ENCODE measurements at regions not wholly inside any gene's neighbourhood (a gene's known extent, or its start where the extent isn't known, plus 50 kb on each side); places are given as distances from the start of the nearest gene placed in this dataset.

DNA sequence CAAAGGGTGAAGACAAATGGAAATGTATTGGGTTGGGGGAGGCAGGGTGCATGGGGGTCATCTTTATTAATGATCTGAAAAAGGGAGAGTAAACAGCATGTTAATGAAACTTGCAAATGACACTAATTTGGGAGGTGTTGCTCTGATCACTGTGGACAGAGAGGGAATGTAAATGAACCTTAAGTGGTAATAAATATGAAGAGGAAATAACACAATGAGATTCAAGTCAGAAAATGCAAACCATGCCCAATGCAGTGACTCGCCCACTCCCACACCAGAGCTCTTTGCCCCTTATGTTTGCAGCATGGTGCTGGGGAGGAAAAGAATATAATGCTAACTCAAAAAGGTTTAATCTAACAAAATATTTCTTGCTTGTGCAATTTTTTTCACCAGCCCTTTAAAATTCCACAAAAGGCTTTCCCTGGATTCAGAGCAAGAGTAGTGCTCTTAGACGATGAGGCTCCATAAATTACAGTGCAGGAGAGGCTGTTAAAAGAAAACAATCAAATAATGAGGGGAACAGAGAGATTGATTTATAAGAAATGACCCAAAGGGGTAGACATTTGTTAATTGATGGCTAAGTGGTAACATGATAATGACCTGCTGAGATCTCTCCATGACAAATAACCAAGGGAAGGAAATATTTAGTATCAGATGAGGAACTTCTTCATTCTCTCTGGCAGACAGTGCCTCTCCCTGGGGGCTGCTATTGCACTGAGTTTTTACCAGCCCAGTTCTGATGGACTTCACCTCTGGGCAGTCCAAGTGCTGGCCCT lies 210.0 kb upstream of the PPP2R3A start:
- no peak for DNase-seq

DNA sequence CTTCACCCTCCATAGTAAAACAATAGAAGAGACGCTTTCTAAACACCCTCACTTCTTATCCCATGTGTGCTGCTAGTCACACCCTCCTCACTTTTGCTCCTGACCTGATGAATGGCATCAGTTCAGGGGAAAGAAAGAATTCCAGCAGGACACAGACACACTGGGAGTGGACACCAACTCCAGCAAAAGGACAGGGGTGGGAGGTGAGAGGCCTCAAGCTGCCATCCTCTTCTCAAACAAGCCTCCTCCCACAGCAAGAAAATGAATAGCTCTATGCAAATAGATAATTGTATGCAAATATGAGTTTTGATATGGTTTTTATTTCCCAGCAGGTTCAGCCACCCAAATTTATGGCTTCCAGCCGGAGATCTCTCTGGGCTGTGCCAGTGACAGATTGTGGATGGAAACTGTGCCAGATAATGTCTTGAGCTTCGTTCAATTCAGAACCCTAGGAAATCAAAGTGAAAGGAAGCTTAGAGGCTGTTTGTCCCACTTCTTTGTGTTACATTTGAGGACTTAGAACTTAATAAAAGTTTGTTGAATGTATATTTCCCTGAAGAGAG lies 209.3 kb upstream of the PPP2R3A start:
- DNase-seq = no peak

DNA sequence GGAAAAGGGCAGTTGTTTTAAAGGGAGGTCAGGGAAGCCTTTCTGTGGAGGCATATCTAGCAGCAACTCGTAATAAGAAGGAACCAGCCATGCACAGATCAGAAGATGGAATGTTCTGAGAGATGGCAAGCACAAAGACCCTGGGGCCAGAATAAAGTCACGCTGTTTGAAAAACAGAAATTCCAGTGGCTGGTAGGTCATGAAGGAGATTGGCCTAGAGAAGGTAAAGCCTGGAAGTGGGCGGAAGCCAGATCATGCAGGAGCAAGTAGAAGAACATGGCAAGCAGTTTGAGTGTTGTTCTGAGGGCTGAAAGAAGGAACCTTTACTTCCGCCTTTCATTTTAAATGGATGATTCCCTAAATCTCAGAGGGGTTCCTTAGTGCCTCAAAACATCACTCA lies 208.1 kb upstream of the PPP2R3A start:
- DNase-seq = no peak

DNA sequence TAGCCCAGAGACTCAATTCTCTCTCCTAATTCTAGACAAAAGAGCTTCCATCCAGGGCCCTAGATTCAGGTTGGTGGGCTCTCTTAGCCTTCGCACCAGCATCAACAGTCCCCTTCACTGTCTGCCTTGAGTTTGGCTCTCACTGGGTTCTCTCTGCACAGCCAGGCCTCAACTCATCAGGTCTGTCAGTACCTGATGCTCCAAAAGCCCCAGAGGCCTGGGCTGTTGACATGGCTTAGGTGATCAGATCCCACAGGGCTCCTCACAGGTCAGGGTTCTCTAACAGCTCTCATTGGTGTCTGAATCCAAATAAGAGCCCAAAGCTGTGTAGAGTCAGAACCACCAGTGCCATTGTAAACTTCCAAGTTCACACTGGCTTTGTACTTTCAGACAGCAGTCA lies 206.6 kb upstream of the PPP2R3A start:
- DNase-seq = no peak

DNA sequence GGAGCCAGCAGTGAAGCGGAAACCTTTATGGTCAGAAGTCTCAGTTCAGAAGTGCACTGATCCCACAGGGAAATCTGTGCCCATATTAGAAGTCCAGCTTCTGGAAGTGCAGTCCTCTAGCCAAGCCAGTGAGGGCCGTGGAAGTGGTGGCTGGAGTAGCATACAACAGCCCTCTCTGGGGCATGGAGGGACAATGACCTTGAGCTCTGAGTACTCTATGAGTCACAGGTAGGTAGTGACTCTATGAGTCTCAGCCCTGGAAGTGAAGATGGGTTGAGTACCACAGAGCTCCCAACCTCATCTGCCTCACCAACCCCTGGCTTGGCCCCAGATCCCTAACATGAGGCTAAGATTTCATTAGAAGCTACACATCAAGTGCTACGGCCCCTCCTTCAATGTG lies 205.9 kb upstream of the PPP2R3A start:
- no peak for DNase-seq

DNA sequence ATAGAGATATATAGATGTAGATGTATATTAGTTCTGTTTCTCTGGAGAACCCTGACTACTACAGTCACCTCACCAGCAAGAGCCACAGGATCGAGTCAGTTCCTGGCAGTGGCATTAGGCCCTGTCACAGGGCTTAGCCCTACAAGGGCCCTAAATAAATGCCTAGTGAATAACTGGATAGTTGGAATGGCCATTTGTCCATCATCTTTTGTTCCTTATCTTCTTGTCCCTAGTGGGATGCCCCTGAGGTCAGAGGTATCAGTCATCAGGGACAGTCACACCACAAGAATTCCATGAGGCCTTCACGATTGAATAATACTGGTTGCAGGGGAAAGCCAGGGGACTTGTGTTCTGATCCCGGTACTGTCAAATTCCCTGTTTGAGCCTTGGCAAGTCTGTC lies 204.9 kb upstream of the PPP2R3A start:
- no peak for DNase-seq

DNA sequence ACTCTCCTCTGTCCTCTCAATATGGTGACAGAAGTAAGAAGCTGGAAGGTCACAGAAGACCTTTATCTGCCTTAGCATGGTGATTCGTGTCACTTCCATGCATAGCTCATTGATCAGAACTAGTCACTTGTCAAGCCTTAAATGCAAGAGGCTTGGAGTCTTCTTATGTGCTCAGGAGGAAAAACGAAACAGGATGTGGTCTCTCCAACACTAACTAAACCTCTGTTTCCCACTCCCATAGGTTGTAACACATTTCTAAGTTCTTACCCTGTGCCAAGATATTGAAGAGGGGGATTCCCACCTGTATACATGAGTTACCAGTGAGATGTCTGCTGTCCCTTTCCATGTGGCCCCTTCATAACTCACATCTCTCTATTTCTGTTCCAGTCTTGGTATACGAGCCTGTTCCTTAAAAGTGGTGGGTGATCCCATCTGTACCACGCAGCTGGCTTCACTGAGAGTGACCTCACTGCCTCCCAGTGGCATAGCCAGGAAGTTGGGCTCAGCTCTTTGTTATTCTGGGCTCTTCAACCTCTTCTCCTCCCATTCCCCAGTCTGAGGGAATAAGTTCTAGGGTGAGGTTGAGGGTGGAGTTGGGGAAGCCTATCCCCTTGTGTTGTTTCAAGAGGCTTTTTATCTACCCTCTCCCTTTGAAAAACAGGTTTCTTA lies 203.2 kb upstream of the PPP2R3A start:
- DNase-seq = no peak

DNA sequence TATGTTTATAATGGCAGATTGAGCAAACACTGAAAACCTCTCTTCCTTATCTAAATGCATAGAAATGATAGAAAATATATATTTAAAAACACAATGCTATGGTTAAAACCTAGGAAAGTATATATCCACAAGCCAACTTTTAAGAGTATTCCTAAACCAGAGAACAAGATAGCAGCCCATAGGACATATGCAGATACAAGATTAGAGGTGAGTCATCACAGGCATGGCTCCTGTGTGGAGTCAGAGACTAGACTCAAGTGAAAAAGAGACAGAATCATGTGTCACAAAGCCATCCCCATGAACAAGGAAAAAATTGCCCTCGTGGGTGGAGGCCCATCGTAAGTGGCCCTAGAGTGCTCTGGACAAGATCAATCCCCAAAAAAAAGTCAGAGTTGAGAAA lies 199.4 kb upstream of the PPP2R3A start:
- DNase-seq = no peak

DNA sequence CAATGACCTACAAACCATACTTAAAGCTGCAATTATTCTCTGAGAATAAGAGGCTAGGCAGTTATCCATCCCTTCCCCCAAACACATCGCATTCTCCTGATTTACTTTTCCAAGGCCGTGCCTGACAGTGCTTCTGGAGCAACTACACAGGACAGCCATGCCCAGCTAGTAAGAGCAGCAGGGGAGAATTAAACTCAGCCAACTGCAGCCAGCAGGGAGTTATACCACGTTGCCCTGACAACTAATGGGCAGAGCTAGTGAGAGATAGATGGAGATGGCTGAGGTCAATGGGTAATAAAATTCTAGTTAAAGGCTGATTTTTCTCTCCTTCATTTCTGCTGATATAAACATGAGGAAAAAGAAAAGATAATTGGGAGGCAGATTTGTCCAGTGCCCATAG lies 193.8 kb upstream of the PPP2R3A start:
- no peak for DNase-seq

DNA sequence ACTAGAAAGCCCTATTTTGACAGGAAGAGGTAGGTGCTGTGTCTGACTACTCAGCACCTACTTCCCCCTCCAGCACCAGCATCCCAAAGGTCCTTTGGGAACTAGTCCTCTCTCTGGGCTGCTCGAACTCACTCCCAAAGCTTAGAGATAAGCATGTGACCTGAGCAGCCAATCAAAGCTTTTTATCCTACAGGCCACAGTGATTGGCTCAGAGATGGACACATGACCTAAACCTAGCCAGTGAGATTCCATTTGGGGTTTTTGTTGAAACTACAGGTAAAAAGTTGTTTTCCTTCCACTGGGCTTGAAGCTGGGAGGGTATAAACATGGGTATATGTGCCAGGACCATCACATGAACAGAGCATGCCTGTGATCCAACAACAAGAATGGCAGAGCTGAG lies 186.5 kb upstream of the PPP2R3A start:
- DNase-seq = no peak

DNA sequence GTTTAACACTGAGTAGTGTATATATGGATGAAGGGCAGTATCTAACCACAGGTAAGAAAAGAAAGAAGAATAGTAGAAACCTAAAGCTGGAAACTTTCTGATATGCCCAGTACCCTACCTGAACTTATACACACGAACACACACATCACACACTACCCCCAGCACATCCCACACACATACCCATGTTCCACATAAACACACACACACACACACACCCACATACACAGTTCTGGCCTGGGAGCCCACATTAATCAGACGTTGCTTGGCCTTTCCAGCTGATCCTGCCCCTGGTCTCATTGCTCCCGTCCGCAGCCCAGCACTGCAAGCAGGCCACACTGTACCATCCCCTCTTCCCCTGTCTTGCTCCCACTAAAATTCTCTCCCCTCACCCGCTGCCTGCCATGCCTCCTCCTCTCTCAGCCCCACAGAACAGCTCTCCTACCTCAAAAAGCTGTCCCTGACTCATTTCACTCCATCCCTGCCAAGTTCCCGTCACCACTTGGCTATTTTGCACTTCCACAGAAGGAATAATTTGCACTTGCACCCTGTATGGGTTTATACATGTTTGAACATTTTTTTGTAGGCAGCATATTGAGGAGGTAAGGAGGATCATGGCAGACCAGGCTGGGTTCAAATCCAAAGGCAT lies 185.8 kb upstream of the PPP2R3A start:
- no peak for DNase-seq

DNA sequence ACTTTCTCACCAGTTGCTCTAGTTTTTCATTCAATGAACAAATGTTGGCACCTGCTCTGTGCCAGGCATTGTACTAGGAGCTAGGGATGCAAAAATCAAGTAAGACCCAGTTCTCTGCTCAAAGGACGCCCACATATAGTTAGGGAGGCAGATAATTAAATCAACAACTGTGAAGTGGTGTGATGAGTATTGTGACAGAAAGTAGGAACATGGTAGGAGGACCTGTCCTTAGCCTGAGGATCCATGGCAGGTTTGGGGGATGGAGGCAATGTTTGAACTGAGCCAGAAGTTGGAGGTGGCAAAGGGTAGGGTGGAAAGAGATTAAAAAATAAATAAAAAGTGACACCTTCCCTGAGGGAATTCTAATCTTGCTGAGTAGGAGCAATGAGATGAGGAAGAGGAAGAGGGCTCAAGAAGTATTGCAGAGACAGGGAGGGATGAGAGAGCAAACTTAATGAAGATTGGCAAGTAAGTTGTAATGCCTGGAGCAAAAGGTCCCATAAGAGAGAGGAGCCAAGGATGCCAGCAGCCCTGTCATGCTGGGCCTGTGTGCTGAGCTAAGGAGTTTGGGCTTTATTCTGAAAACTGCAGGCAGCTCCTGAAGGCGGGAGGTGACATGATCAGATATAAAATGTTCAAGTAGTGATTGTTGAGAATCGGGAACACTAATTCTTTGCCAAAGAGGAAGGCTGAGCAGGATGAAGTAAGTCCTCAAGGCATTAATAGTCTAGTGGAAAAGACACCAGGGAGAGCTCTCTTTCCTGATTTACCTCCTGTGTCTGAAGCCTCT lies 184.3 kb upstream of the PPP2R3A start:
- no peak for DNase-seq

DNA sequence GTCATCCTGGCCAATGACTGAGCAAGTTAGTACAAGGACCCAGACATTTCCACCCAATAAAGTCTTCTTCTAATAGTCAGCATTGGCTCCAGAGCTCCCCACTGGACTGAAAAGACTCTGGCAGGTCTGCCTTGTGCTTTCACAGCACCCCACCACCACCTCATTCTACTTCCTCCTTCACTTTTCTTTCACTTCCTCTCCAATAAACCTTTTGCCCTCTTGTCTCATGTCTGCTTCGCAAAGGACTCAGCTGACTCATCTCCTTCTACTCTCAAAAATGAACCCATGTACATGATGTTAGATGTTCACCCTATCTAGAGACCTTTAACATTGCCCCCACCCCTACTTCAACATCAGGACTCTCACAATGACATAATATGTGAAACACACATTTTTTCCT lies 181.0 kb upstream of the PPP2R3A start:
- DNase-seq = no peak

DNA sequence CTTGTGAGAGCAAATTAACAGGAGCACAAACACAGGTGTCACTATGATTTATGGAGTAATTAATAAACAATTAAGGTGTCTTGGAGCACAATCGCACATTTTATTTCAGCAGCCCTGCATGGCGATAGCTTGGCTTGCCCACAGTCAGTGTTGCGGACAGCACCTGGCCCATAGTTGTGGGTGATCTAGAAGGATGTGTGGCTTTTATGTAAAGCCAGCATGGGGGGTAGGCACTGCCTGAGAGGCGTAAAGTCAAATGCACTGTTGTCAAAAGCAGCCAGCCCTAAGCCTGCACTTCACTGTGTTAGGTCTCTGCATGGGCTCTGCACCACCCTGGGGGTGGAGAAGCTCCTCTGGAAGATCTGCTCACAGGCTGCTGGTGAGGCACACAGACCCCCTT lies 177.4 kb upstream of the PPP2R3A start:
- no peak for DNase-seq

DNA sequence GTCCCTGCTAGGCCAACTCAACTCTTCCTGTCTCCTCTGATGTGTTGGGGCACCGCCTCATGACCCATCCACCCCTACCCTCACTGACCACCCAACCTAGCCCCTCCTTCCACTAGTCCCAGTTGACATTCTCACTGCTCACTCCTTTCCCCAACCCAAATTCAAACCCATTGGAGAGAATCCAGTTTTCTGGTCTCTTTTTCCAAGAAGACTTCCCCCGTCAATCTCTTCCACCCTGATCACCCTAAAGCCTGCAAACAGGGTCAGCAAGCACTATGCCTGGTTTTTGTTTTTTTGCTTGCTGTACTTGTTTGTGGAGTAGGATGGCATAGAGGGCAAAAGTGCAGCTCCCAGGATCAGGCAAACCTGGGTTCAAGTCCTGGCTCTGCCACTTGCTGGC lies 176.6 kb upstream of the PPP2R3A start:
- DNase-seq = no peak

DNA sequence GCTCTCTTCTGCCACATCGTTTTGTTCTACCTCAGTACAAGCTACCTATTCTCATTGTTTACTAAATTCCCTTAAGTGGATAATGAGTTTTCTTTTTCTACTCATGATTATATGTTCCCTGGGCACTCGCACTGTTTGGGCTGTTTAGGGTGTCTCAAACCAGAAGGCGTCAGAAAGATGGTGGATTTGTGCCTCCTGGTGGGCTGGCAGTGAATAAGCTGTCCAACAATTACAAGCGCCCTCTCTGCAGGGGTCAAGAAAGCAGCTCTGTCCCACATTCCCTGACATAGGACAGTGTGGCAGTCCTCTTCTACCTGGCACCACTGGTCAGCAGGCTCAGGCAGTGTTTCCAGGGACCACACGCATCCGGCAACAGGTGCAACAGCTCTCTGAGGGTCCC lies 173.4 kb upstream of the PPP2R3A start:
- DNase-seq = no peak

DNA sequence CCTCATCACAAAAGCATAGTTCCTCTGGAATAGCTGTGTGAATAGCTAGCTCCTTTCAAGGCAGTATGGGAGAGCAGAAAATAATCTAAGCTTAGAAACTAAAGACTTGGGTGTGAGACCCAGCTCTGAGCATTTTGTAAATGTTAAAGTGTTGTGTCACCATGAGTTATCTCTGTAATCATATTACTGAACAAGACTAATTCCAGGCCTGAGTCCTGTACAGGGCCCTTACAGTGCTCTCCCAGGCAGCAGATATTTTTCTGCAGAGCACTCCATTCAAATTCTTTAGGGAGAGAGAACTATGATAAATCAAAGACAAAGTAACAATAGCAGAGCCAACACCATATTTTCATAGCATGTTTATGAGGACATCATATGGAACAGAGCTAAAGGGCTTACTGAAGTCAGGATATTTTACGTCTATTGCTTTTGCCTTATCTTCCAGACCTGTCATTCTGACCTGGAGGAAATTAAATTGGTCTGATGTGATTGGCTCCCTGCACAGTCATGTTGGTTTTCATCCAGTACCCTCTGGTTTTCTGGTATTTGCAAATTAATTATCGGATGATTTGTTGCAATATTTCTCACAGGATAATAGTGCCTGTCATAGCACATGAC lies 172.6 kb upstream of the PPP2R3A start:
- DNase-seq = no peak

DNA sequence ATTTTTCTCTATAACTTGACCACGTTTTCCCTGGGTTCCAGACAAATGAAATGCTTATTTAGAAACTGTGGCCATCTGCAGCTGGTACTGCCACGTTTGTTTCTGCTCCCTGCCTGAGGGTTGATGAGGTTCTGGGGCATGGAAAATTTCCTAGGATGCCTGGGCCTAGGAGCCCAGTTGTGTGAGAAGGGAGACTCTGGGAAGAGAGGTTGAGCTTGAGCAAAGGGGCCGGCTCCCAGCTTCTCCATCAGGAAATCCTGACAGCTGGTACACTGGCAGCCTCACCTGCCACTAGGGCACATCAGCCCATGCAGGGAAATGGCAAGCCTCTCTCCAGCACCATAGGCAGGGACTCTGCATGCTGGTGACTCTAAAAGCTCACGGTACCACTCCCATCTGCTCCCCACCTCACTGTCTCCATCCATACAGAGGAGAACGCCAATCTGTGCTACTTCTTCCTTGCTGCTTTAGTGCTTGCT lies 165.4 kb upstream of the PPP2R3A start:
- no peak for DNase-seq

DNA sequence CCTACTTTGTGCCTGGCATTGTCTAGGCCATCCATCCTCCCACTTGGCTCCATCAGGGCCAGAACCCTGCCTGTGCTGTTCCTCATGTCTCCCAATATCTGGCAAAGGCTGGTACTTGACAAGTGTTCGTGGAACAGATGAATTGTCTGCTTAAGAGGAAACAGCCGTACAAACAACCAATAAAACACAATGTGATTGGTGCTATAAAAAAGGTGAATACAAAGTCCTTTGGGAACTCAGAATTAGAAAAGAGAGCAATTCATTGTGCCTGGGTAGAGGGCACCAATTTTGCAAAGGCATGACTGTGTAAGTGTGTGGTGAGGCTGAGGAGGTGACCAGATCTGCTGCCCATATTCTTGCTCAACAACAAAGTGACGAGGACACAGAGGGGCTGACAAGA lies 164.5 kb upstream of the PPP2R3A start:
- DNase-seq = no peak

DNA sequence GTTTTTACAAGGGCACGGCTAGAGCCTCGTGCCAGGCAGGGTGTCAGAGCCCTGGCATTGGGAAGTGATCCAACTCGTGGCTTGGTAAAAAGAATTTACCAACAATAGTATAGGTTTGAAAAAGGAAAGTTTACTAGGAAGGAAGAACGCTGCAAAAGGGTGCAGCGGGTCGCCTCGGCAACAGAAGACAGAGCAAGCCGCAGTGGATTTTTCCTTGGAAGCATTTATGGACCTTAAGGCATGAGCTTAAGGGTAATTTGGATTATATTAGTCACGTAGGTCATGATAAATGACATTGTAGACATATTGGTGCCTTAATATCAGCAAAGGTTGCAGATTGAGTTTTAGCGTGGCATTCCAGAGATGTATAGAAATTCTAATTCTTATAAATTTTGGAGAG lies 163.4 kb upstream of the PPP2R3A start:
- no peak for DNase-seq

DNA sequence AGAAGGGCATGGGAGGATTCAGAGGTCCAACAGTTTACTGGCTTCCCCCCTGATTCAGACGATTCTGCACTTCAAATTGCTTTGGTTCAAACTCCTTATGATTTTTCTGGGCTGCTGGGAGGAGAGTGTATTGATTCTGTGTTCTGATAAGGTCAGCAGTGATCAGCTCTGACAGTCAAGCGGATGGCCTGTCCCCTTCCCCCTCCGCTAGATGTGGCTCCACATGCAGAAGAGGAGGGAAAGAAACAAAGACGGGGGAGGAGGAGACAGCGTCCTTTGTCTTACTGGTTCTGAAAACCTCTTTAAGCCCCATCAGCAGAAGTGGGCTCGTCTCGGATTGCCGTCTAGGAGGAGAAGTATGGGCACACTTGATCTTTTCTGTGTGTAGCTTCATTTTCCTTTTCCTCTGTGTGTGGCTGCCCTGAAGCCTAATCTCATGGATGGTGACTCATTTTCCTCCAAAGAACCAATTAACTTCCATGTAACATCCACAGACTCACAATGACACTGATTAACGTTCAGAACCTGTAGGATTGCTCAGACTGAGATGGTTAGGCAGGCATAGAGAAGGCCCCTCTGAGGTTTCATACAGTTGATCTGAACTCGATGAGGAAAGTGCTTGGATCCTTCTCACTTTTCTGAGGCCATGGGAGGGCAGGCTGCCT lies 162.4 kb upstream of the PPP2R3A start:
- no peak for DNase-seq

DNA sequence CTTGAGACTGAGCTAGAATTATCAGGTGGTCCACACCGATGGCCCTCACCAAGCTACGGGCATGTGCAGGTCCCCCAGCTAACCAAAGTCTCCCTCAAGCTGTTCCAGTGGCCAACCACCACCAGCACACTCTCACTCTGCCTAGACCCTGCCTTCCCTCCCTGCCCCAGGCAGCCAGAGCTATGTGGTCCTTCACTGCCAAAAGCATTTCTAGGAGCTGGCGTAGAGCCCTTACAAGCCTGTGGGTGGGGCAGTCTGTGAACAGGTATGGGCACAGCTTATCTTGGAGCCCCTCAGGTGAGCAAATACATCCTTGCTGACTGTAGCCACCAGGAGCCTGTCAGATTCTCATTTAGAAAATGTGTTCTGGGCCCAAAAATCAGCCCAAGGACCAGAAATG lies 159.8 kb upstream of the PPP2R3A start:
- no peak for DNase-seq
